ENCODE measurements at regions not wholly inside any gene's neighbourhood (a gene's known extent, or its start where the extent isn't known, plus 50 kb on each side); places are given as distances from the start of the nearest gene placed in this dataset.

- H3K36me3 ChIP-seq (replicated peaks; ENCODE audit: control insufficient read depth, insufficient read depth, low read length), result no peaks in the 10 kb centered on the region
- H3K4me3 ChIP-seq (ENCODE audit: insufficient read depth, low read depth, low read length), result no peak overlapping the region
- DNase-seq, result no peak
- peaks cover 9% of the 10 kb centered on the region for H3K27me3 ChIP-seq (ENCODE audit: control insufficient read depth, insufficient read depth, low read length)
Measured at GRCh38 chr20:22465622-22466446, 118.5 kb downstream of the FOXA2 start.

GRCh38 chr20:22464312-22465003 lies 119.9 kb downstream of the FOXA2 start:
- no peak for DNase-seq
- Histone ChIP-seq H3K27me3 (ENCODE audit: control insufficient read depth, insufficient read depth, low read length) (peaks cover 12% of the 10 kb centered on the region), H3K4me3 (ENCODE audit: insufficient read depth, low read depth, low read length) (no peak overlapping the region), H3K36me3 (replicated peaks; ENCODE audit: control insufficient read depth, insufficient read depth, low read length) (no peaks in the 10 kb centered on the region)

GRCh38 chr20:22462975-22463914 lies 121.1 kb downstream of the FOXA2 start:
- no peaks in the 10 kb centered on the region for H3K36me3 ChIP-seq (replicated peaks; ENCODE audit: control insufficient read depth, insufficient read depth, low read length)
- peaks cover 18% of the 10 kb centered on the region for H3K27me3 ChIP-seq (ENCODE audit: control insufficient read depth, insufficient read depth, low read length)
- peak; percentile 32 for DNase-seq
- no peak overlapping the region for H3K4me3 ChIP-seq (ENCODE audit: insufficient read depth, low read depth, low read length)

GRCh38 chr20:22460803-22461202 lies 123.6 kb downstream of the FOXA2 start:
- DNase-seq, result no peak
- Histone ChIP-seq H3K27me3 (ENCODE audit: control insufficient read depth, insufficient read depth, low read length) (peaks cover 35% of the 10 kb centered on the region), H3K36me3 (replicated peaks; ENCODE audit: control insufficient read depth, insufficient read depth, low read length) (no peaks in the 10 kb centered on the region), H3K4me3 (ENCODE audit: insufficient read depth, low read depth, low read length) (no peak overlapping the region)

- no peaks in the 10 kb centered on the region for H3K36me3 ChIP-seq (replicated peaks; ENCODE audit: control insufficient read depth, insufficient read depth, low read length)
- peaks cover 37% of the 10 kb centered on the region for H3K27me3 ChIP-seq (ENCODE audit: control insufficient read depth, insufficient read depth, low read length)
- DNase-seq, result no peak
- no peak overlapping the region for H3K4me3 ChIP-seq (ENCODE audit: insufficient read depth, low read depth, low read length)
Measured at GRCh38 chr20:22460231-22460630, 124.1 kb downstream of the FOXA2 start.

GRCh38 chr20:22459754-22460153 lies 124.6 kb downstream of the FOXA2 start:
- no peaks in the 10 kb centered on the region for H3K36me3 ChIP-seq (replicated peaks; ENCODE audit: control insufficient read depth, insufficient read depth, low read length)
- H3K27me3 ChIP-seq (ENCODE audit: control insufficient read depth, insufficient read depth, low read length), result peaks cover 39% of the 10 kb centered on the region
- H3K4me3 ChIP-seq (ENCODE audit: insufficient read depth, low read depth, low read length), result no peak overlapping the region
- no peak for DNase-seq

GRCh38 chr20:22456109-22456508 lies 128.3 kb downstream of the FOXA2 start:
- Histone ChIP-seq H3K36me3 (replicated peaks; ENCODE audit: control insufficient read depth, insufficient read depth, low read length) (no peaks in the 10 kb centered on the region), H3K27me3 (ENCODE audit: control insufficient read depth, insufficient read depth, low read length) (peaks cover 46% of the 10 kb centered on the region), H3K4me3 (ENCODE audit: insufficient read depth, low read depth, low read length) (no peak overlapping the region)
- peak; percentile 73 for DNase-seq

GRCh38 chr20:22455259-22455658 lies 129.1 kb downstream of the FOXA2 start:
- peaks cover 47% of the 10 kb centered on the region for H3K27me3 ChIP-seq (ENCODE audit: control insufficient read depth, insufficient read depth, low read length)
- H3K4me3 ChIP-seq (ENCODE audit: insufficient read depth, low read depth, low read length), result no peak overlapping the region
- no peak for DNase-seq
- H3K36me3 ChIP-seq (replicated peaks; ENCODE audit: control insufficient read depth, insufficient read depth, low read length), result no peaks in the 10 kb centered on the region

- no peaks in the 10 kb centered on the region for H3K36me3 ChIP-seq (replicated peaks; ENCODE audit: control insufficient read depth, insufficient read depth, low read length)
- DNase-seq, result peak; percentile 53
- peaks cover 42% of the 10 kb centered on the region for H3K27me3 ChIP-seq (ENCODE audit: control insufficient read depth, insufficient read depth, low read length)
- H3K4me3 ChIP-seq (ENCODE audit: insufficient read depth, low read depth, low read length), result no peak overlapping the region
Measured at GRCh38 chr20:22453244-22454080, 130.9 kb downstream of the FOXA2 start.

- Histone ChIP-seq H3K36me3 (replicated peaks; ENCODE audit: control insufficient read depth, insufficient read depth, low read length) (no peaks in the 10 kb centered on the region), H3K27me3 (ENCODE audit: control insufficient read depth, insufficient read depth, low read length) (peaks cover 33% of the 10 kb centered on the region), H3K4me3 (ENCODE audit: insufficient read depth, low read depth, low read length) (no peak overlapping the region)
- DNase-seq, result no peak
Measured at GRCh38 chr20:22452442-22453011, 131.8 kb downstream of the FOXA2 start.

GRCh38 chr20:22450537-22450936 lies 133.8 kb downstream of the FOXA2 start:
- H3K4me3 ChIP-seq (ENCODE audit: insufficient read depth, low read depth, low read length), result no peak overlapping the region
- no peaks in the 10 kb centered on the region for H3K36me3 ChIP-seq (replicated peaks; ENCODE audit: control insufficient read depth, insufficient read depth, low read length)
- peaks cover 21% of the 10 kb centered on the region for H3K27me3 ChIP-seq (ENCODE audit: control insufficient read depth, insufficient read depth, low read length)
- no peak for DNase-seq

GRCh38 chr20:22449188-22449973 lies 135.0 kb downstream of the FOXA2 start:
- H3K4me3 ChIP-seq (ENCODE audit: insufficient read depth, low read depth, low read length), result no peak overlapping the region
- no peaks in the 10 kb centered on the region for H3K36me3 ChIP-seq (replicated peaks; ENCODE audit: control insufficient read depth, insufficient read depth, low read length)
- no peak for DNase-seq
- peaks cover 10% of the 10 kb centered on the region; the same call in 1 of the 2 replicates for H3K27me3 ChIP-seq (ENCODE audit: control insufficient read depth, insufficient read depth, low read length)

- no peaks in the 10 kb centered on the region for H3K36me3 ChIP-seq (replicated peaks; ENCODE audit: control insufficient read depth, insufficient read depth, low read length)
Measured at GRCh38 chr20:22447447-22447778, 137.0 kb downstream of the FOXA2 start.

More at GRCh38 chr20:22447447-22447778, 137.0 kb downstream of the FOXA2 start:
- peaks cover 3% of the 10 kb centered on the region; the same call in 1 of the 2 replicates for H3K27me3 ChIP-seq (ENCODE audit: control insufficient read depth, insufficient read depth, low read length)
- H3K4me3 ChIP-seq (ENCODE audit: insufficient read depth, low read depth, low read length), result no peak overlapping the region
- DNase-seq, result no peak
